ENCODE measurements at regions not wholly inside any gene's neighbourhood (a gene's known extent, or its start where the extent isn't known, plus 50 kb on each side); places are given as distances from the start of the nearest gene placed in this dataset.

DNA sequence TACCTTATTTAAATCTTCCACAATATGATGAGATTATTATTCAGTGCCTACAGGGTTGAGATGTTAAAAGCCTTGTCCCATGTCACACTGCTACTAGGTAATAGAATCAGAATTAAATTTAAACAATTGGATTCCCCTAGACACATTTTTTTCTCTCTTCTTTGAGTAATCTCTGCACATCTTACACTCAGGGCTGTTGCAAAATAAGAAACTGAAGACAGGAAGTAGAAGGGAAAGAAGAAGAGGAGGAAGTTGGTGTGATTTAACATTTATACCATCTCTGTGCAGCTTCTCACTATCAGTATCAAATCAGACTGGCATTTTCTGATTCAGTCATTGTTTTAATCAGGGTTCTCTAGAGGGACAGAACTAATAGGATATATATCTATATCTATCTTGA is 677.6 kb downstream of the IRS1 start:
- TF ChIP-seq, protein P1, sequence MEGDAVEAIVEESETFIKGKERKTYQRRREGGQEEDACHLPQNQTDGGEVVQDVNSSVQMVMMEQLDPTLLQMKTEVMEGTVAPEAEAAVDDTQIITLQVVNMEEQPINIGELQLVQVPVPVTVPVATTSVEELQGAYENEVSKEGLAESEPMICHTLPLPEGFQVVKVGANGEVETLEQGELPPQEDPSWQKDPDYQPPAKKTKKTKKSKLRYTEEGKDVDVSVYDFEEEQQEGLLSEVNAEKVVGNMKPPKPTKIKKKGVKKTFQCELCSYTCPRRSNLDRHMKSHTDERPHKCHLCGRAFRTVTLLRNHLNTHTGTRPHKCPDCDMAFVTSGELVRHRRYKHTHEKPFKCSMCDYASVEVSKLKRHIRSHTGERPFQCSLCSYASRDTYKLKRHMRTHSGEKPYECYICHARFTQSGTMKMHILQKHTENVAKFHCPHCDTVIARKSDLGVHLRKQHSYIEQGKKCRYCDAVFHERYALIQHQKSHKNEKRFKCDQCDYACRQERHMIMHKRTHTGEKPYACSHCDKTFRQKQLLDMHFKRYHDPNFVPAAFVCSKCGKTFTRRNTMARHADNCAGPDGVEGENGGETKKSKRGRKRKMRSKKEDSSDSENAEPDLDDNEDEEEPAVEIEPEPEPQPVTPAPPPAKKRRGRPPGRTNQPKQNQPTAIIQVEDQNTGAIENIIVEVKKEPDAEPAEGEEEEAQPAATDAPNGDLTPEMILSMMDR (conservative IDR thresholded peaks at IDR 0.05): no peak
- no peak for TF ChIP-seq ZFX (IDR thresholded peaks at IDR 0.05)
